AG09309 (cell line): ENCODE measurements at regions not wholly inside any gene's neighbourhood (a gene's known extent, or its start where the extent isn't known, plus 50 kb on each side); places are given as distances from the start of the nearest gene placed in this dataset.

ENCODE experiments used
- DNase-seq: peaks from one replicate; pipeline ENCODE4 v3.0.0-alpha.2; 2010; ENCODE audit warnings: low read depth
- H3K4me3 ChIP-seq: 2 replicates; pipeline ENCODE4 v1.5.1; 2011; ENCODE audit warnings: mild to moderate bottlenecking, low read depth, low read length, moderate library complexity; ENCODE audit not compliant: control insufficient read depth
- CTCF ChIP-seq: IDR thresholded peaks from 2 replicates; pipeline ENCODE4 v1.5.1; 2011; ENCODE audit warnings: mild to moderate bottlenecking, low read depth, low read length, inconsistent platforms; ENCODE audit not compliant: insufficient read depth, control insufficient read depth; ENCODE audit errors: missing control alignments

GRCh38 chr6:156125844-156126243 lies 651.3 kb upstream of the ARID1B start:
- no peak for TF ChIP-seq CTCF
- DNase-seq: no peak
- H3K4me3 ChIP-seq: no peak overlapping the region

GRCh38 chr6:156123731-156124130 lies 653.4 kb upstream of the ARID1B start:
- no peak for DNase-seq
- no peak for TF ChIP-seq CTCF
- no peak overlapping the region for H3K4me3 ChIP-seq

- DNase-seq: no peak
- TF ChIP-seq CTCF: no peak
- no peak overlapping the region for H3K4me3 ChIP-seq
Measured at GRCh38 chr6:156121973-156122372, 655.2 kb upstream of the ARID1B start.

GRCh38 chr6:156114541-156114940 lies 658.9 kb upstream of the NOX3 start:
- TF ChIP-seq CTCF: no peak
- no peak overlapping the region for H3K4me3 ChIP-seq
- no peak for DNase-seq

- no peak for TF ChIP-seq CTCF
- no peak overlapping the region for H3K4me3 ChIP-seq
- no peak for DNase-seq
Measured at GRCh38 chr6:156113631-156114030, 658.0 kb upstream of the NOX3 start.

GRCh38 chr6:156111913-156112312 lies 656.3 kb upstream of the NOX3 start:
- DNase-seq: no peak
- no peak overlapping the region for H3K4me3 ChIP-seq
- no peak for TF ChIP-seq CTCF

GRCh38 chr6:156110249-156110648 lies 654.6 kb upstream of the NOX3 start:
- H3K4me3 ChIP-seq: no peak overlapping the region
- no peak for DNase-seq
- no peak for TF ChIP-seq CTCF
